Brain microvascular endothelial cell (primary cell): ENCODE measurements at regions not wholly inside any gene's neighbourhood (a gene's known extent, or its start where the extent isn't known, plus 50 kb on each side); places are given as distances from the start of the nearest gene placed in this dataset.

Source experiments
- DNase-seq: peaks from one replicate; pipeline ENCODE4 v3.0.0-alpha.2; 2020
- H3K27ac ChIP-seq: fragments of 250-450 bp; sonication (Bioruptor Pico); 2 replicates; pipeline ENCODE4 v1.5.1; 2020; ENCODE audit warnings: mild to moderate bottlenecking, moderate library complexity
- H3K27me3 ChIP-seq: fragments of 250-450 bp; sonication (Bioruptor Pico); replicated peaks from 2 replicates; pipeline ENCODE4 v1.5.1; 2020; ENCODE audit warnings: mild to moderate bottlenecking
- H3K36me3 ChIP-seq: fragments of 250-450 bp; sonication (Bioruptor Pico); replicated peaks from 2 replicates; pipeline ENCODE4 v1.5.1; 2020; ENCODE audit warnings: mild to moderate bottlenecking
- H3K4me3 ChIP-seq: 2 replicates; pipeline ENCODE4 v1.5.1; 2011; ENCODE audit warnings: low read depth, mild to moderate bottlenecking, control low read depth, low read length, moderate library complexity
- in situ Hi-C: cut with HindIII; loops from 2 replicates; pipeline ENCODE4 v1.10.0; 2017; ENCODE audit warnings: low sequenced_read_pairs, low pct_ligation_motif_present
- TF ChIP-seq, protein P1 (sequence below): IDR thresholded peaks from 2 replicates; pipeline ENCODE4 v1.5.1; 2011; ENCODE audit warnings: low read depth, mild to moderate bottlenecking, moderate library complexity, low read length, control low read depth, inconsistent platforms; ENCODE audit errors: missing control alignments

DNA sequence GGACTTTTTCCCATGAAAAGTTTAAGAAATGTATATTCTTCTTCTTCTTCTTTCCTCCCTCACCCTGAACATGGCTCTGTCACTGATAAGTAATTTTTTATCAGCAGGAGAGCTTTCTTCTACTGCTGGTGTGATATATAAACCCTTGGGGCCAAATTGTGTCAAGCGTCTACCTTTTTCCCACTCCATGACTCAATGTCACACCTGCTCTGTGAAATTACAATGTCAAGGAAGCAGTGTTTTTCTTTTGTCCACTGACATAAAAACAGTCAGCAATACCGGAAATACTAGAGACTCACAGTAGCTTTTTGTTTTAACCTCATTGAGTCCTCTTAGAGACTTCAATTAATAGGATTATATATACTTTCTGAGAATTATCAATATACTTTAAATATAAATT, 416.2 kb upstream of the ADGRL4 start:
- no peak for DNase-seq
- Histone ChIP-seq H3K27ac (no peak overlapping the region), H3K36me3 (no peaks in the 10 kb centered on the region), H3K4me3 (no peak overlapping the region), H3K27me3 (no peaks in the 10 kb centered on the region)
- TF ChIP-seq, protein P1, sequence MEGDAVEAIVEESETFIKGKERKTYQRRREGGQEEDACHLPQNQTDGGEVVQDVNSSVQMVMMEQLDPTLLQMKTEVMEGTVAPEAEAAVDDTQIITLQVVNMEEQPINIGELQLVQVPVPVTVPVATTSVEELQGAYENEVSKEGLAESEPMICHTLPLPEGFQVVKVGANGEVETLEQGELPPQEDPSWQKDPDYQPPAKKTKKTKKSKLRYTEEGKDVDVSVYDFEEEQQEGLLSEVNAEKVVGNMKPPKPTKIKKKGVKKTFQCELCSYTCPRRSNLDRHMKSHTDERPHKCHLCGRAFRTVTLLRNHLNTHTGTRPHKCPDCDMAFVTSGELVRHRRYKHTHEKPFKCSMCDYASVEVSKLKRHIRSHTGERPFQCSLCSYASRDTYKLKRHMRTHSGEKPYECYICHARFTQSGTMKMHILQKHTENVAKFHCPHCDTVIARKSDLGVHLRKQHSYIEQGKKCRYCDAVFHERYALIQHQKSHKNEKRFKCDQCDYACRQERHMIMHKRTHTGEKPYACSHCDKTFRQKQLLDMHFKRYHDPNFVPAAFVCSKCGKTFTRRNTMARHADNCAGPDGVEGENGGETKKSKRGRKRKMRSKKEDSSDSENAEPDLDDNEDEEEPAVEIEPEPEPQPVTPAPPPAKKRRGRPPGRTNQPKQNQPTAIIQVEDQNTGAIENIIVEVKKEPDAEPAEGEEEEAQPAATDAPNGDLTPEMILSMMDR = no peak
- in situ Hi-C loops = no loop called here

DNA sequence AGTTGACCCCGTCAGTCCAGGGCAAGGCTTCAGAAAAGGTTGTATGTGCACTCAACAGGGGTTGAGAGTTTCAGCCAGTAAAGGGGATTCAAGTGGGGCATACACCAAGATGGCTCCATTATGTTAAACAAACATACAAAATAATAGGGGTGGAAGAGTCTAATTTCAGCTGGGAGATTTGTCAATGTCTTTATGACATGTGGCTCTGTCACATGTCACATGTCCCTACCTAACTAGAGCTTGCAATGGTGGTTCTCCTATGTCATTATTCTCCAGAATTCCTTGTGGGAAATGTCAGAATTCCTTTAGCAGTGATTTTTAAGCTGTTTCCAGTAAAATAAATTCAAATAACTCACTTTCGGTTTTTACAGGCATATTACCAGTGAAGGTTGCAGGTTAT, 392.0 kb upstream of the ADGRL4 start:
- Histone ChIP-seq H3K27me3 (no peaks in the 10 kb centered on the region), H3K4me3 (no peak overlapping the region), H3K27ac (no peak overlapping the region), H3K36me3 (no peaks in the 10 kb centered on the region)
- TF ChIP-seq, protein P1 = no peak
- in situ Hi-C loops = no loop called here
- DNase-seq = no peak

DNA sequence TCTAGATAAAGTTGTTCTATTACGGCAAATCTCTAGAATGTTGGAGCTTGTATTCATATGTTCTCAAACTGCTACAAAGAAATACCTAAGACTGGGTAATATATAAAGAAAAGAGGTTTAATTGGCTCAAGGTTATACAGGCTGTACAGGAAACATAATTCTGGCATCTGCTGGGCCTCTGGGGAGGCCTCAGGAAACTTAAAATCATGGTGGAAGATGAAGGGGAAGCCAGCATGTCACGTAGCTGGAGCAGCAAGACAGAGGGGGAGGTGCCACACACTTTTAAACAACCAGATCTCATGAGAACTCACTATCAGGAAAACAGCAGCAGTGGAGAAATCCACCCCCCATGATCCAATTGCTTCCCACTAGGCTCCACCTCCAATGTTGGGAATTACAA, 390.4 kb upstream of the ADGRL4 start:
- Histone ChIP-seq H3K27me3 (no peaks in the 10 kb centered on the region), H3K27ac (no peak overlapping the region), H3K36me3 (no peaks in the 10 kb centered on the region), H3K4me3 (no peak overlapping the region)
- in situ Hi-C loops = no loop called here
- no peak for DNase-seq
- TF ChIP-seq, protein P1 = no peak

DNA sequence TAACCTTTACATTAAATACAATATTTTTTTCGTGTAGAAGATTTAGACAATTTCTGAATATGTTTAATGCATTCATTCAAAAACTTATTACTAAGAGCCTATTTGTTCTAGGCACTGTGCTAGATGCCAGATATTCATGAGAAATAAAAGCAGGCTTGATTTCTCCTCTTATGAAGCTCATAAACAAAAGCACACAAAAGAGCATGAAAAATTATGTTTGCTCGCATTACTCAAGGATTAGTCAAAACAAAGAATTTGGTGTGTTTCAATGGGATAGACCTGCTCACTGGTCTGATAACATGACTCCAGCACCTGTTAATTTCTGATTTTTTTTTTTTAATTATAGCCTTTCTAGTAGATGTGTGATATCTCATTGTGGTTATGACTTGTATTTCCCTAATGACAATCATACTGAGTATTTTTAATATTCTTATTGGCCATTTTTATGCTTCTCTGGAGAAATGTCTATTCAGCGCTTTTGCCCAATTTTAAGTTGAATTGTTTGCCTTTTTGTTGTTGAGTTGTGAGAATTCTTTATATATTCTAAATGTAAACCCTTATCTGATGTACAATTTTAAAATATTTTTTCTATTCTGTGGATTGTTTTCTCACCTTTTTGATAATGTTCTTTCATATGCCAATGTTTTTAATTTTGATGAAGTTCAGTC, 382.3 kb upstream of the ADGRL4 start:
- in situ Hi-C loops = no loop called here
- TF ChIP-seq, protein P1 = no peak
- H3K4me3 ChIP-seq = no peak overlapping the region
- H3K27me3 ChIP-seq = no peaks in the 10 kb centered on the region
- no peak overlapping the region for H3K27ac ChIP-seq
- DNase-seq = no peak
- H3K36me3 ChIP-seq = no peaks in the 10 kb centered on the region

DNA sequence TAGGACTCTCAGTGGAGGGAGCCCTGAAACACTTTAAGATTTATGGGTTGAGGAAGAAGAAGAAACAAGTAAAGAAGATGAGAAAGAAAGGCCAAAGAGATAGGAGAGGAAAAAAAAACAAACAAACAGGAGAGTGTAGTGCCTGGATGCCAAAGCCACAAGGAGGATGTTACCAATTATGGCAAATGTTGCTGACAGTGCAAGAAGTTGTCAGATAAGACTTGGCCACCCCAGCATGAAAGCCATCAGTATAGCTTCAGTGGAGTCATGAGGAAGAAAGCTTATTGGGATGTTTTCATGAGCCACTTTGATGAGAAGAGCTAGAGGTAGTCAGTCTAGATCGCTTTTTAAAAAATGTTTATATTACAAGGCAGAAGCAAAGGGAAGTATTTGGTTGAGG, 380.2 kb upstream of the ADGRL4 start:
- in situ Hi-C loops = no loop called here
- no peak for DNase-seq
- H3K27ac ChIP-seq = no peak overlapping the region
- no peaks in the 10 kb centered on the region for H3K36me3 ChIP-seq
- H3K4me3 ChIP-seq = no peak overlapping the region
- no peaks in the 10 kb centered on the region for H3K27me3 ChIP-seq
- TF ChIP-seq, protein P1 = no peak

DNA sequence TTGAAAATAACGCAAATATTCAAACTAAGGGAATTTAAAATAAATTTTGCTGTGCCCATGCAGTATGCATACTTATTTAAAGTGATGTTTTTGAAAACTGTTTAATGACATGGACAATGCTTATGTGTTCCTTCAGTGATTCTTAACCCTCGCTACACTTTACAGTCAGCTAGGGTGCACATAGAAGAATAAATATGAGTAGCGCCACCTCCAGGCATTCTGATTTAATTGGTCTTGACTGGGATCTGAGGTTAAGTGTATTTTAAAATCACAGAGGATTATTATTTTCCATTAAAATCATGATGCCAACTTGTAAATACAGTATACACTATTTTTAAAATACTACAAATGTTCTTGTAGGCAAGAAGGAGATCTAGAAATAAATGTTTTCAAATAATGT, 373.5 kb upstream of the ADGRL4 start:
- in situ Hi-C loops = no loop called here
- Histone ChIP-seq H3K27me3 (no peaks in the 10 kb centered on the region), H3K27ac (no peak overlapping the region), H3K36me3 (no peaks in the 10 kb centered on the region), H3K4me3 (no peak overlapping the region)
- TF ChIP-seq, protein P1 = no peak
- DNase-seq = no peak
